ENCODE measurements at regions not wholly inside any gene's neighbourhood (a gene's known extent, or its start where the extent isn't known, plus 50 kb on each side); places are given as distances from the start of the nearest gene placed in this dataset.

DNA sequence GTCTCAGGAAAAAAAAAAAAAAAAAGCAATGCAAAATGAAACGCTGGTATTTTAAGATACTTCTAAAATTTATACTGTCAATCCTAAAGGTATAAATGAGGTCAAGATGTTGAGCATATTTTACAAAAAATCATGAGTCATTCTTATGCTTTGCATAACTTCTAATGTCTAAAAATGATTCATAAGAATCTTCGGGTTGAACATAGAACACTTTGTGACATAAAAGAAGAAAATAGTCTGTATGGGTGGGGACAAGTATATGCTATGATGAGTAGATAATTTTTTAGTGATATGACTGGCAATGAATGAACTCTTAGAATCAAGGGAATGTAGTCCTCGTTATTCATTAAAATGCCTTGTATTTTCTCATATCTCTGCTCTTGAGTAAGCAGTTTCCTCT is 416.9 kb upstream of the USP24 start:
- TF ChIP-seq CTCF (IDR thresholded peaks at IDR 0.05) = no peak
- no peak for TF ChIP-seq POLR2A (IDR thresholded peaks at IDR 0.05)
